ENCODE measurements at regions not wholly inside any gene's neighbourhood (a gene's known extent, or its start where the extent isn't known, plus 50 kb on each side); places are given as distances from the start of the nearest gene placed in this dataset.
A peak's percentile ranks its signal among the peaks of the same experiment; 100 is the strongest.
"Not testable (repeated sequence)": the region's sequence is repeated elsewhere in the genome, so short reads cannot be mapped to it uniquely, and the experiment has no call there.

DNA sequence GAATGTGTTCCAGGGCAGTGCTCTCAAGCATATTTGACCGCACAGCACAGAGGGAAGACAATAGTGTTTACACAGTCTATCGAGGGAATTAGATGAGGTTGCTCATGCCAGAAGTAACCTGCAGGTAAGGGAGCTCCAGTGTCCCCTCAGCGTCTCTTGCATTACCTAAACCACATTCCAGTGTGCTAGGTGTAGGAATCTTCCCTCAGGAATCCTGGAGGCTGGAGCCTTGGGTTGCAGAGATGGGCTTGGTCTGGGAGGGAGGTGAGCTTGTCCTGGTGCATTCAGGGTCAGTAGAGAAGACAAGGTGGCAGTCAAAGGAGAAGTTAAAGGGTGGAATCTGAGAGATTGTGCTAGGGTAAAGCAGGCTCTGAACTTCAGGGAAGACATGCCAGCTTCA lies 56.3 kb downstream of the SOX14 start:
- in situ Hi-C loops (cut with HindIII; ENCODE audit: low pct_ligation_motif_present, low pct_unique_long_range_greater_than_20kb, low sequenced_read_pairs), result no loop called here
- no peak for DNase-seq

DNA sequence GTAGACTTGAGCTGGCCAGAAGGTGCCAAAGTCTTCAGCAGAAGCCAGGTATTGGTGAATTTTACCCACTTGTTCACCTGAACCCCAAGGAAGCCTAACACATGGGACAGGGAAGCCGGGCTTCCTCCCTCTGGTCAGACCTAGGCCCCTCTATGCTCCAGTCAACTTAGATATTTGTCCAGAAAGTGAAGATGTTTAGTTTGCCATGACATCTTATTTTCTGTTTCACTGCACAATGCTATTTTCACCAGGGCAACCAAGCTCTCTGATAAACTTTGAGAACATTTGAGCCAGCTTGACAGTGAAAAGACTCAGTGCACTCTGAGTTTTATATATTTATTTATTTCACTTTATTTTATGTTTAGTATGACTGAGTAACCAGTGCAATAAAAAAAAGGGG lies 71.0 kb downstream of the SOX14 start:
- in situ Hi-C loops (cut with HindIII; ENCODE audit: low pct_ligation_motif_present, low pct_unique_long_range_greater_than_20kb, low sequenced_read_pairs), result no loop called here

DNA sequence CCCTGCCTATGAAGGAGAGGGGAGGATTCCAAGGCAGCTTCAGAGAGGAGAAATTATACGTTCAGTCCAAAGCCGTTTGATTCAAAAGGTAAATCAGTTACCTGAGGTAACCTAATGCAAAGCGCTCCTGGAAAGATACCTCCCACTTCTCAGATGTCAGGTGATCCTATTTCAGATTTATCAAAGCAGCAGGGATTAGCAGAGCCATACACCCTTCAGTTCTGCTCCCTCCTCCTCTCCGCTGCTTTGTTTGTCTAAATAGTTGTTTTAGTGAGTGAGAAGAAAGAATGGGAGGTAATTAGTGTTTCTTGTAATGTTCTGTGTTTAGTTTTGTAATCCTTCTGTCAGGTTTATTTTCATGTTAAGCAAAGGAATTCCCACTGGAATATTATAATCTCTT lies 81.1 kb downstream of the SOX14 start:
- in situ Hi-C loops (cut with HindIII; ENCODE audit: low pct_ligation_motif_present, low pct_unique_long_range_greater_than_20kb, low sequenced_read_pairs), result no loop called here
- DNase-seq, result no peak

More for the DNA sequence above, 71.0 kb downstream of the SOX14 start:
- DNase-seq, result no peak

DNA sequence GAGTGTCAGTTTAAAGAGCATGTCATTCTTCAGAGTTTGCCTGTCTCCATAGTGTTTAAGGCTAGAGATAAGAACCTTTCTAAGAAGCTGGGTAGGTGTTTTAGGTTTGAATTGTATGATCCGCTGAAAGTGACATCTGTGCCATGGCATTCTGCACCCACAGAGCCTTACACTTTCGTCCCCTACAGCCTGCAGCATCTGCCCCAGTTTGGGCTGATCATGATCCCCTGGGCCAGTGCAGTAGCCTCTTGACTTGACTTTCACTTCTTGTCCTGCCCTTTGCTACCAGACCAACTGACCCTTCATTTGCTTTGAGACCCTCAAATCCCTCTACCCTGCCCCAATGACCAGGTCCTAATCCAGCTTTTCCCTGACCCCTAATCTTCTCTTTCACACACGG lies 81.6 kb downstream of the SOX14 start:
- in situ Hi-C loops (cut with HindIII; ENCODE audit: low pct_ligation_motif_present, low pct_unique_long_range_greater_than_20kb, low sequenced_read_pairs), result no loop called here
- no peak for DNase-seq

DNA sequence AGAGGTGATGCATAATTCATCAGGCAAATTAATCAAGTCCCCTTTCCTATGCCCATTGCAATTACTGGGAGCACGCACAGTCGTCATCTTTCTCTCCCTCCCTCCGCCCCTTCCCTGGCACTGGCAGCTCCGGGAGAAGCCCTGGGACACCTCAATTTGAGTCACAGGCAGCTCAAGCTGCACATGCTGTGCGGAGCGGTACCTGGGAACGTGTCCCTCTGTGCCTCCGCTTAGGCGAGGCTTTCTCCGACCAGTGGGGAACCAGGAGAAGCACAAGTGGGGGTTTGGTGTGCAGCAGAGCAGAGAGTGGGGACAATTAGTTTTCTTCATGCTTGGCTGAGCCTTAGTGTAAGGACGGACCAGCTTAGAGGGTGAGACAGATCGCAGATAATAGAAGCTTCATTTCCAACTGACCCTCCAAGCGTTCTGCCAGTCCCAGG lies 88.3 kb downstream of the SOX14 start:
- DNase-seq, result no peak
- in situ Hi-C loops (cut with HindIII; ENCODE audit: low pct_ligation_motif_present, low pct_unique_long_range_greater_than_20kb, low sequenced_read_pairs), result no loop called here

DNA sequence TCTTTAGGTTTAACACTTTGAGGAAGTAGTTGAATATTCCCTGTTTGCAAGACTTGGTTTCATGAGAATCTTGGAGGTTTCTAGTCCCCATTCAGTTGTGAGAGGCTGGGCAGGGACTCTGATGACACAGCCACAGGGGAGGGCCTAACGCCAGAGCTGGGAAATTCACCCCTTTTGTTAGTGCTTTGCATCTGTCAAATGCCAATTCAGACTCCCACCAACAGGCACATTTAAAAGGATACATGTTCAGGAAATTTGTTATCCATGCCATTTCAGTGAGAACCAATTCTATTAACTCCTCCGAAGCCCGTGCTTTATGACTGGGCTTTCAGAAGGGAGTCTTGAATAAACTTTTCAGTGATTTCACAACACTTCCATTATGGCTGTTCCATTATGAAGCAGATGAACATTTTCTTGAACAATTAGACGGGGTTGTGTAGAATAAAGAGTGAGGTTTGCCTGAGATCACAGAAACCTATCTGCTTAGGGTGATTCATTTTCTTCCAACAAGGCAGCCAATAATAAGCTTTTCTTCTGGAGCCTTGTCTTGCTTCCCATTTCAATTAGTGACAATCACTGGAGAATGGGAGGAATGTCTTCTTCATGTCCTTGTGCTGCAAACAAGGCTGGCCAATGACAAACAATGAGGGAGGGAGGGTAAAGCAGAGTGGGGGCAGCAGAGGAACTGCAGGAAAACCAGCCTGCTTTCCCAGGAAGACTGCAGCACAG lies 90.6 kb downstream of the SOX14 start:
- no peak for DNase-seq
- in situ Hi-C loops (cut with HindIII; ENCODE audit: low pct_ligation_motif_present, low pct_unique_long_range_greater_than_20kb, low sequenced_read_pairs), result no loop called here

DNA sequence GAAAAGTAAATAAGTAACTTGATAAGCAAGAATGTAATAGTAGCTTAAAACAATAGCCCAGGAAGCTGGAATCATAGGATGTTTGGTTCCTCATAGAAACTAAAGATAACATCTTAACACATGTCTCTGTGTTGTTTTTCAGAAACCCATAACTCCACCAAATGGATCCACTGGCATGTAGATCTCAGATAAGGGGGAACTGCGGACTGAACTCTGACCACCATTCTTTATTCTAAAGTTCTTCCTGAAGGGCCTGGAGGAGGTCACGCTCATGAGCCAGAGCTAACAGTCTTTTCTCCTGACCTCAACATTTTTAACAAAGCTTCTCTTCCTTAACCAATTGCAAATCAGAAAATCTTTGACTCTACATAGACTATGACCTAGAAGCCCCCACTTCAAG lies 101.9 kb downstream of the SOX14 start:
- no peak for DNase-seq
- in situ Hi-C loops (cut with HindIII; ENCODE audit: low pct_ligation_motif_present, low pct_unique_long_range_greater_than_20kb, low sequenced_read_pairs), result no loop called here

DNA sequence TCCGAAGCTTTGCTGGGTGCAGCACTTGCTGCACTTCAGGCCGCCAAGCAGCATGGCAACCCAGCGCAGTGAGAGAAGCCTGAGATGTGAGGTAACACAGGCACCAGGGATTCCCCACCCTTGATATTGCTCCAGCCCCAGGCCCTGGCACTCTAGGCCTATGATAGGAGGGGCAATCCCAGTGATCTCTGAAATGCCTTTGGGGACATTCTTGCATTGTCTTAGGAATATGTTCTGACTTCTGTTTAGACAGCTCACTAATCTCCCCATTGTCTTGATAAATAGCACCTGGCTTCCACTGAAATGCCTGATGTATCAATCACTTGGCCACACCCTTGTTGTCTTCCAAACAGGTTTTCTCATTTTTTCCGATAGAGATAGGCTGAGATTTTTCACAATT lies 102.8 kb downstream of the SOX14 start:
- DNase-seq, result no peak
- in situ Hi-C loops (cut with HindIII; ENCODE audit: low pct_ligation_motif_present, low pct_unique_long_range_greater_than_20kb, low sequenced_read_pairs), result no loop called here

DNA sequence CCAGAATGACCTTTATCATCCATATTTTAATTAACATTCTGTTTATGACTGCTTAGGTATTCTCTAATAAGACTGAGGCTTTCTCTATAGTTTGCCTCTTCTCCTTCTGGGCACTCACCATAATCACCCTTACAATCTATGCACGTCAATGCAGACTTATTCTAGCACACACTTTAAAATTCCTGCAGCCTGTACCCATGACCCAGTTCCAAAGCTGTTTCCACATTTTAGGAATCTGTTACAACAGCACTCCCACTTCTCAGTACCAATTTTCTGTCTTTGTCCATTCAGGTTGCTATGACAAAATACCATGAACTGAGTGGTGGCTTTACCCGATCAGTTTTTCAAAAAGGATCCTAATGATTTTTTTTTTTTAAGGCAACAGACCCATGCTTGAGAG lies 103.5 kb downstream of the SOX14 start:
- in situ Hi-C loops (cut with HindIII; ENCODE audit: low pct_ligation_motif_present, low pct_unique_long_range_greater_than_20kb, low sequenced_read_pairs), result no loop called here

DNA sequence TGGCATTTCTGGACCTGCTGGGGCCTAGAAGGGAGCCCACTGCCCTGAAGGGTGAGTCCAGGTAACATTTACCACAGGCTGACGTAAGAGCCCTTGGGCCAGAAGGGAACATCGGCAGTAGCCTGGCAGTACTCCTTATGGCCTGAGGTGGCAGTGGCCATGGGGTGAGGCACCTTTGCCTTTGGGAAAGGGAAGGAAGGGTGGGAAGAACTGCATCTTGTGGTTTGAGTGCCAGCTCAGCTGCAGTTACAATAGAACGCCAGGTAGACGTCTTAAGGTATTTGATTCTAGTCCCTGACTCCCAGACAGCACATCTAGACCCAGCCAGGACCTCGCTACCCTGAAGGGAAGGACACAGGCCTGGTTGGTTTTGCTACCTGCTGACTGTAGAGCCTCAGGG lies 104.9 kb downstream of the SOX14 start:
- DNase-seq, result no peak
- in situ Hi-C loops (cut with HindIII; ENCODE audit: low pct_ligation_motif_present, low pct_unique_long_range_greater_than_20kb, low sequenced_read_pairs), result no loop called here

More for the DNA sequence above, 103.5 kb downstream of the SOX14 start:
- DNase-seq, result no peak

DNA sequence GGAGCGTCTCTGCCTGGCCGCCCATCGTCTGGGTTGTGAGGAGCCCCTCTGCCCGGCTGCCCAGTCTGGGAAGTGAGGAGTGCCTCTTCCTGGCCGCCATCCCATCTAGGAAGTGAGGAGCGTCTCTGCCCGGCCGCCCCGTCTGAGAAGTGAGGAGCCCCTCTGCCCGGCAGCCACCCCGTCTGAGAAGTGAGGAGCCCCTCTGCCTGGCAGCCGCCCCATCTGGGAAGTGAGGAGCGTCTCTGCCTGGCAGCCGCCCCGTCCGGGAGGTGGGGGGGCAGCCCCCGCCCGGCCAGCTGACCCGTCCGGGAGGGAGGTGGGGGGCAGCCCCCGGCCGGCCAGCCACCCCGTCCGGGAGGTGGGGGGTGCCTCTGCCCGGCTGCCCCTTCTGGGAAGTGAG lies 108.5 kb downstream of the SOX14 start:
- in situ Hi-C loops (cut with HindIII; ENCODE audit: low pct_ligation_motif_present, low pct_unique_long_range_greater_than_20kb, low sequenced_read_pairs); DNase-seq: not testable (repeated sequence)

DNA sequence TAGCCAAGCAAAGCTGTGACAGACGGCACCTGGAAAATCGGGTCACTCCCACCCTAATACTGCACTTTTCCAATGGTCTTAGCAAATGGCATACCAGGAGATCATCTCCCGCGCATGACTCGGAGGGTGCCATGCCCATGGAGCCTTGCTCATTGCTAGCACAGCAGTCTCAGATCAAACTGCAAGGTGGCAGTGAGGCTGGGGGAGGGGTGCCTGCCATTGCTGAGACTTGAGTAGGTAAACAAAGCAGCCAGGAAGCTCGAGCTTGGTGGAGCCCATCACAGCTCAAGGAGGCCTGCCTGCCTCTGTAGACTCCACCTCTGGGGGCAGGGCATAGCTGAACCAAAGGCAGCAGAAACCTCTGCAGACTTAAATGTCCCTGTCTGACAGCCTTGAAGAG lies 113.1 kb upstream of the CLDN18 start:
- DNase-seq; in situ Hi-C loops (cut with HindIII; ENCODE audit: low pct_ligation_motif_present, low pct_unique_long_range_greater_than_20kb, low sequenced_read_pairs): not testable (repeated sequence)

DNA sequence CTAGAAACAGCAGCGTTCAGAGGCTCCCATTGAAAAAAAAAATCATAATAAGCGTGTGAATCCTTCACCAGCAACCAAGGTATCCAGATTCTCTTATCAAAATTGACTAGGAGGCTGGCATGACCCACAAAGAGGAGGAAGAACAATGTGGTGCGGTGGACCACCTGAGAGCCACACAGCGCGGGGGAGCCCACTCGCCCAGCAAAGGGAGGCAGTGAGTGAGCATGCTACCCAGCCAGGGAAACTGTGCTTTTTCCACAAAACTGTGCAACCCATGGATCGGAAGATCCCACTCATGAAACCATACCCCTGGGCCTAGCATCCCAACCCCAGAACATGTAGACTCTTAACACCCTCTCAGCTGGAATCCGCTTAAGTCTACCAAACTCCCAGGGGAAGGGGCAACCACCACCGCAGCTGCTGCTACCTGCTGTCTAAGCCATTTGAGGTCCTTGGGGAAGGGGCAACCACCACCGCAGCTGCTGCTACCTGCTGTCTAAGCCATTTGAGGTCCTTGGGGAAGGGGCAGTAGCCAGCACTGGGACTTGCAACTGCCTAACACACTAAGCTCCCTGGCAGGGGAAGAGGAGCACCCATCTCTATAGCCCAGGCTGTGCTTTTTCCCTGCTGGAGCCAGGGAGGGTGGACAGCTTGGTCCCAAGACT lies 102.8 kb upstream of the CLDN18 start:
- in situ Hi-C loops (cut with HindIII; ENCODE audit: low pct_ligation_motif_present, low pct_unique_long_range_greater_than_20kb, low sequenced_read_pairs), result no loop called here
- no peak for DNase-seq

DNA sequence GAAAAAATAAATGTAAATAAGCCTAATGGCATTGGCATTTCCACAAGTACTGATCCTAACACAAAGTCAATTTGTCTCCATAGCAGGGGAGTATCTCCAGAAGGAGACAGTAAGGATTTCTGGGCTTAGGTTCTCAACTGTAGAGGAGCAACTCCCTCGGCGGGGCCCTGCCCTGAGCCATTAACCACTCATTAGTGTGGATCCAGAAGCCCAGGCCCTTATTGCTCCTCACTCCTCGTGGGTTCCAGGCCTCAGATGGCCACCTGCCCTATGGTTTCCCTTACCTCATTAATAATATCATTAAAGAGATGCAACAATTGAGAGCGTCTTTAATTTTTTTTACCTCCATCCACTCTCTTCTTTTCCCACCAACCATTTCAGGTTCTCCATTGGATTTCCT lies 85.3 kb upstream of the CLDN18 start:
- in situ Hi-C loops (cut with HindIII; ENCODE audit: low pct_ligation_motif_present, low pct_unique_long_range_greater_than_20kb, low sequenced_read_pairs), result no loop called here
- no peak for DNase-seq

DNA sequence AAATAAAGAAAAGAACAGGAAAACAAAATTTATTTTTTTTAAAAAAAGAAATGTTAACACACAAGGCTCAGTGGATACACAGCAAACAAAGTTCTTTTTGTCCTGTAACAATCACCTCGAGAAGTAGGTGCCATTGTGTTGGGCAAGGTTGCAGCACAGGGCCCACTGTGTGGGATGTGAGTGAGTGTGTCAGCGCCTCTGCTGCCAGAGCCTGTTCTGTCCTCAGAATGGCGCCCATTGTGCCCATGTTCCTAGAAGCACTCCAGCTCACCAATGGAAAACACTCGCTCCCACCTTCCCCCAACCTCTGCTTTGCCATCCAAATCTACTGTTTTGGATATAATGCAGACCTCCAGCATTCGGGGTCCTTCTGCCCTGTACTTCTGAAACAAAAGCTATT lies 84.9 kb upstream of the CLDN18 start:
- in situ Hi-C loops (cut with HindIII; ENCODE audit: low pct_ligation_motif_present, low pct_unique_long_range_greater_than_20kb, low sequenced_read_pairs), result no loop called here

DNA sequence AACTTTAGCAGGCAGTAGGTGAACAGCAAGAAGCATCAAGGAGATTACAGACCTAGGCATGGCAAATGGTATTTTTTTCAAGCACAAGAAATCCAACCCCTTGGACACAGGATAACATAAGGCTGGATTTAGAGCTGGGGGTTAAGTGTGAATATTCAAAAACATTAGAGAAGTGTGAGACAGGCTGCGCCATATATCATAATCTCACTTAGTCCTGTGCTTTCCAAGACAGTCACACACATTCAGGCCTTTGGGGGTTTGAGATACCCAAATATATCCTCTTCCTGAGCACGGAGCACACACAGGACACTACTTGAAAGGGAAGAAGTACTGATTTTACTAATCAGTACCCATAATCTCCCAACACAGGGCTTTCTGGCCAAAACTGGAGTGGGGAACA lies 83.0 kb upstream of the CLDN18 start:
- in situ Hi-C loops (cut with HindIII; ENCODE audit: low pct_ligation_motif_present, low pct_unique_long_range_greater_than_20kb, low sequenced_read_pairs), result no loop called here

More for the DNA sequence above, 84.9 kb upstream of the CLDN18 start:
- no peak for DNase-seq

DNA sequence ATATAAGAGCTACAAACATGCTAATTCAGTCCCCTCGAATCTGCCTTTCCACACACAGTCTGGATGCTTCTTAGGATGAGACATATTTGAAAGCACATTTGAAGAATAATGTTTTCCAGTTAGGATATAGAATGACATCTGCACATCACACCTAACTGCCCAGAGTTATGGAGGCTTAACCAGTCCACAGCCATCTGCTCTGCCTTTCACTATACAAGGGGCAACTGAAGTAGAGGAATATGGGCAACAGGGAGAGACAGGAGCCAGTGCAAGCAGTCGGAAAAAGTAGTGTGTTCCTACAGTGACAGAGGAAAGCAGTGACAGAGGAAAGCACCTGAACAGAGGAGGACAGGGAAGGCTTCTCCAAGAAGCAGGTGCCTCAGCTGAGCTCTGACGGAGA lies 79.0 kb upstream of the CLDN18 start:
- in situ Hi-C loops (cut with HindIII; ENCODE audit: low pct_ligation_motif_present, low pct_unique_long_range_greater_than_20kb, low sequenced_read_pairs), result no loop called here
- DNase-seq, result no peak

More for the DNA sequence above, 83.0 kb upstream of the CLDN18 start:
- no peak for DNase-seq

DNA sequence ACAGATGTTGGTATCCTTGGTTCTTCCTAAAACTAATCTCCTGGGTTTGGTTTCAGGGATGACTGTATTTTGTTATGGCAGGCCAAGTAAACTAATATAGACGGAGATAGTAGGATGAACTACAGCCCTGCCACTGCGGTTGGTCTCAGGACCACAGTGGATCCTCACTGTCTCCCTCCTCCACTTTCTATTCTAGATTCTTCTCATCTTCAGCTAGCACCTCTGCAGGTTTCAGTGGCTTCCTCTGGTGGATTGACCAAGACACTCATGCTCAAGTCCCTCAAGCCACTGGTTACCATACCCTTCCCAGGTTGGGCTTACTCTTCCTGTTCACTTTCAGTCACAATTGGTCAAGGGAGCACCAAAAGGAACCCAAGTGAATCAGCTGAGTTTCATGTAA lies 71.1 kb upstream of the CLDN18 start:
- no peak for DNase-seq
- in situ Hi-C loops (cut with HindIII; ENCODE audit: low pct_ligation_motif_present, low pct_unique_long_range_greater_than_20kb, low sequenced_read_pairs), result no loop called here

DNA sequence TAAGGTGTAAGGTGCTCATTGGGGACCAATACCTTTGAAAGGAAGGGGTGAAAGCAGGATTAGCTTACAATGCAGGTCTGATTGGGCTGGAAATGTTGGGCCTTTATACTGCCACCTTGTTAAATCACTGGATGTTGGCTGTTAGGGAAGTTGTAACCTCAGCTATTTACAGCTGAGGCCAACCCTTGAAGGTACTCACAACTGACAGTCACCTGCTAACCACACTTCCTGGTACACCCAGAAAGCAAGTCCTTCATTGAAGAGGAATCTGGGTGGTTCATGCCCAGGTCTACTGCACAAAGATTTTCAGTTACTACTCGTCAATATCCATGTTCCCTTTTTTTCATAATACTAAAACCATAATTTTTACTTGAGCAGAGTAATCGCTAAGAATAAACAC lies 65.4 kb upstream of the CLDN18 start:
- DNase-seq, result no peak
- in situ Hi-C loops (cut with HindIII; ENCODE audit: low pct_ligation_motif_present, low pct_unique_long_range_greater_than_20kb, low sequenced_read_pairs), result no loop called here

DNA sequence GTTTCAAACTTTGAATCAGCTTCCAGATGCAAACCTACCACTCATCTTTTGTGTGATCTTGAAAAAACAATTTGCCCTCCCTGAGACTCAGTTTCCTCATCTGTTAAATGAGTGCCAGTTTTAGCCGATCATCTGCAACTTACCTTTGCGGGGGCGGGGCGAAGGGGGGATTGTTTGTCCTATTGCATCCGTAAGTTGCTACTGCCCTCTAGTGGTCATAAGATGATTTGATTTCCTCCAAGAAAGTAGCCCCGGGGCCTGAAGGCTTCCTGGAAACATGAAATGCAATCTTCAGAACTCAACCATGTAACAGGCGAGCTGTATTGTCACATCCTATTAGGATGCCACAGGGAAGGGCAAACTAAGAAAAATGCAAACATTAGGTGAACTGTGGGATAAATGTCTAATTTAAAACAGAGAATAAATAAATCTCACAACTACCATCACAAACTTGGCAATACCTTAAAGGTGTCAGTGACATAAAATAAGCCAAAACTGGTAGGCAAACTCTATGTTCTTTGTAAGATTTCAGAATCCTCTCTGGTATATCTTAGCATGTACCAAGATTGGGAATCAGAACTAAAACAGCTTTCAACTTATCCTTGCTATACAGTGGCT lies 63.5 kb upstream of the CLDN18 start:
- DNase-seq, result peak; percentile 61
- in situ Hi-C loops (cut with HindIII; ENCODE audit: low pct_ligation_motif_present, low pct_unique_long_range_greater_than_20kb, low sequenced_read_pairs), result no loop called here
